ENCODE measurements at regions not wholly inside any gene's neighbourhood (a gene's known extent, or its start where the extent isn't known, plus 50 kb on each side); places are given as distances from the start of the nearest gene placed in this dataset.

DNA sequence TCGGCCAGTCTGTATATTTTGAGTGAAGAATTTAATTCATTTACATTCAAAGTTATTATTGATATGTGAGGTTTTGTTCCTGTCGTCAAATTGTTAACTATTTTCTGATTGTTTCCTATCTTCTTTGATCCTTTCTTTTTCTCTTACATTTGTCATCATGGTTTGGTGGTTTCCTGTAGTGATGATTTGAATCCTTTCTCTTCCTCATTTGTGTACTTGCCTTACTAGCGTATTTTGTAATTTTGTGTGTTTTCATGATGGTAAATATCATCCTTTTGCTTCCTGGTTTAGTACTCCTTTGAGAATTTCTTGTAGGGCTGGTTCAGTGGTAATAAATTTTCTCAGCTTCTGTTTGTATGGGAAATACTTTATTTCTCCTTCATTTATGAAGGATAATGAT, 151.7 kb upstream of the CEP162 start:
- intact Hi-C loops (cut with DNase I): no loop called here
- Histone ChIP-seq H3K36me3 (no peaks in the 10 kb centered on the region), H3K9me3 (no peaks in the 10 kb centered on the region), H3K4me3 (no peak overlapping the region), H3K4me1 (no peaks in the 10 kb centered on the region), H3K27me3 (no peaks in the 10 kb centered on the region), H3K9ac (ENCODE audit: low read depth in 2 of 2, low read length in 2 of 2) (no peak overlapping the region), H3K27ac (no peak overlapping the region)
- TF ChIP-seq, protein P1, sequence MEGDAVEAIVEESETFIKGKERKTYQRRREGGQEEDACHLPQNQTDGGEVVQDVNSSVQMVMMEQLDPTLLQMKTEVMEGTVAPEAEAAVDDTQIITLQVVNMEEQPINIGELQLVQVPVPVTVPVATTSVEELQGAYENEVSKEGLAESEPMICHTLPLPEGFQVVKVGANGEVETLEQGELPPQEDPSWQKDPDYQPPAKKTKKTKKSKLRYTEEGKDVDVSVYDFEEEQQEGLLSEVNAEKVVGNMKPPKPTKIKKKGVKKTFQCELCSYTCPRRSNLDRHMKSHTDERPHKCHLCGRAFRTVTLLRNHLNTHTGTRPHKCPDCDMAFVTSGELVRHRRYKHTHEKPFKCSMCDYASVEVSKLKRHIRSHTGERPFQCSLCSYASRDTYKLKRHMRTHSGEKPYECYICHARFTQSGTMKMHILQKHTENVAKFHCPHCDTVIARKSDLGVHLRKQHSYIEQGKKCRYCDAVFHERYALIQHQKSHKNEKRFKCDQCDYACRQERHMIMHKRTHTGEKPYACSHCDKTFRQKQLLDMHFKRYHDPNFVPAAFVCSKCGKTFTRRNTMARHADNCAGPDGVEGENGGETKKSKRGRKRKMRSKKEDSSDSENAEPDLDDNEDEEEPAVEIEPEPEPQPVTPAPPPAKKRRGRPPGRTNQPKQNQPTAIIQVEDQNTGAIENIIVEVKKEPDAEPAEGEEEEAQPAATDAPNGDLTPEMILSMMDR (IDR thresholded peaks at IDR 0.05): no peak
- no peak for DNase-seq

DNA sequence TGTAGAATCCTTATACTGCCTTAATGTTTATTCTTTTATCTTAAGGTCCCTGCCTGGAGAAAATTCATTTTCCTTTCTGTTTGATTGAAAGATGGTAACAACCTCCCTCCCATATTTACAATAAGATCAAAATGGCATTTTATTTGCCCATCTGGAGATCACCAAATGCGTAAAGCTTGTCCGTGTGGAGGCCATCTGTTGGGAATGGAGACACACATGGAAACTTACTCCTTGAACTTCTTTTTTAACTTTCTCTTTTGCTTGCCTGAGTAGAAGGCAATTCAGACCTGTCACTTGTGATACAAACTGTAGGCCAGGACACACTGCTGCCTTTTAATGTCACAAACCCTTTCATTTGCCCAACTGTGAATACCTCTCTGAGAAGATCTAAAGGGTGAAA, 144.8 kb upstream of the CEP162 start:
- DNase-seq: no peak
- no peaks in the 10 kb centered on the region for H3K9me3 ChIP-seq
- H3K27ac ChIP-seq: no peak overlapping the region
- no peaks in the 10 kb centered on the region for H3K4me1 ChIP-seq
- no peak overlapping the region for H3K4me3 ChIP-seq
- H3K36me3 ChIP-seq: no peaks in the 10 kb centered on the region
- intact Hi-C loops (cut with DNase I): no loop called here
- TF ChIP-seq, protein P1 (IDR thresholded peaks at IDR 0.05): no peak
- H3K9ac ChIP-seq (ENCODE audit: low read depth in 2 of 2, low read length in 2 of 2): no peak overlapping the region
- no peaks in the 10 kb centered on the region for H3K27me3 ChIP-seq

DNA sequence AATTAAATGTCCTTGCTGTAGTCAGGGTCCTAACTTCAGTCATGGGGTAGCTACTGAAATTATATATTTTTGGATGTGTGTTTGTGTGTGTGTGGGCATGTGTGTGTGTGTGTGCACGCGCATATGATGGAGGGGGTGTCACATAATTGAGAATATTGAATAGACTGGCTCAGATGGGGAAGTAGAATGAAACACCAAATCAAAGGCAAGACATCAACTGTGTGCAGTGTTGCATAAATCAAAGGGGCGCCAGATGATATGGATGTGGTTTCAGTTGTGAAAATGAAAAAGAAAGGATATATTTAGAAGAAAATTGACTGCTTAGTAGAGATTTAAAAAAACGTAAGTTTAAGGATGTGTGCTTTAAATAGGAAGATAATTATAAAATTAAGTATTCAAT, 144.2 kb upstream of the CEP162 start:
- Histone ChIP-seq H3K4me1 (no peaks in the 10 kb centered on the region), H3K4me3 (no peak overlapping the region), H3K27me3 (no peaks in the 10 kb centered on the region), H3K27ac (no peak overlapping the region), H3K36me3 (no peaks in the 10 kb centered on the region), H3K9ac (ENCODE audit: low read depth in 2 of 2, low read length in 2 of 2) (no peak overlapping the region), H3K9me3 (no peaks in the 10 kb centered on the region)
- TF ChIP-seq, protein P1 (IDR thresholded peaks at IDR 0.05): no peak
- DNase-seq: no peak
- intact Hi-C loops (cut with DNase I): no loop called here

DNA sequence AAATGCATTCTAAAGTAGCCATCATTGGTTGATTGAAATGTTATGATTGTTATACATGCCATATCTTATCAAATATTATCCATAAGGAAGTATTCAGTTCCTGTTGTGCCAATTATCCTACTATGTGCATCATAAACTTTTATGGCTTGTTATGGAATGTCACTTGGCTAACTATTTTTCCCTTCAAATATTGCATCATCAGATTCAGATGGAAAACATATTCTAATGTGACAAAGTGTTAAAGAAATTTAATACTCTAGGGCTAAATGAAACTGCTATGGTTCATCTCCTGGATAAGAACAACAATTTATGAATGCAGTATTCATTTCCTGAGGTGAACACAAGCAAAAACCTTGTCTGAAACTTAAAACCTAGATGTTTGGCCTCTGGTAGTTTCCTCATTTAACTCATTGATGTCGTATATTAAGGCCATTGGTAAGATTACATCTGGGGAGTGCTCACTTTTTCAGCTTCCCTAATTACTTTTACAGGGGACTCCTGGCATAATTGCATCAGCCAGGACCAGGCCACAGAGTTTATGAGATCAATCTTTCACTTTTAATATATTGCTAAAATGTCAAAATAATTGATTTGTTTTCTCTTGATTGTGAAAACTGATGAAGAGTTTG, 134.9 kb upstream of the CEP162 start:
- Histone ChIP-seq H3K4me1 (no peaks in the 10 kb centered on the region), H3K27me3 (no peaks in the 10 kb centered on the region), H3K9me3 (no peaks in the 10 kb centered on the region), H3K36me3 (no peaks in the 10 kb centered on the region), H3K9ac (ENCODE audit: low read depth in 2 of 2, low read length in 2 of 2) (no peak overlapping the region), H3K4me3 (no peak overlapping the region), H3K27ac (no peak overlapping the region)
- TF ChIP-seq, protein P1 (IDR thresholded peaks at IDR 0.05): no peak
- intact Hi-C loops (cut with DNase I): no loop called here
- DNase-seq: no peak

DNA sequence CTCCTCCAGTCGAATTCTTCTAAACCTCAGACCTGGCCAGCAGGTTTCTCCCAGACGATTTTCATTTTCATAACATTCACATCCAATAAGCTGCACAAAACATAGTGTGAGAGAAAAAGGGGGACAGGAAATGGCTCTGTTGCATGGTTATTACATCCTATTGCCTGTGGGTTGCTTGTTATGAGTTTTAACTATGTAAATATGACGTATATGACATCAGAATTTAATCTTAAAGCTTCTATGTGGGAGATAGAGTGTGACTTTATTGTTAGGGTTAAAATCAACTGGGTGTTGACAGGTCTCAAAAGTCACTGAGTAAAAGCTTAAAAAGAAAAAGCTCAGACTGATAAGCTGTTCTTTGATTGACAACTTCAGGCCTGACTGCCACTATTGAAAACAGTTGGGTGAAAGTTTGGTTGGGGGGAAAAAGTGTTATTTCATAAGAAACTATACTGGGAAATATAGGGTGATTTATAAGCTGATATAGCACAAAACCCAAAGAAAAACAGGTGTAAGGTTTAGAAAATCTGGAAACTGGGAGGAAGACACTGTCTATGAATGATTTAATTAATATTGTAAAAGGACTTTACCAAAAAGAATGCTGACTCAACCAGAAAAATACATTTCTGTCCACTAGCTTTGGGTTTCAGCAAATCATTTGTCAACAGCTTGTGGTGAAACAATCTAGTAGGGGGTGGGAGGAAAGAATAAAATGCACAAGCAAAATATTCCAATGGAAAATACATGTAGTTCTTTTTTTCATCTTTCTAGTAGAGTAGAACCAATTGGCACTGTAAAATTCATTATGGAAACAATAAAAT, 134.1 kb upstream of the CEP162 start:
- Histone ChIP-seq H3K36me3 (no peaks in the 10 kb centered on the region), H3K4me1 (no peaks in the 10 kb centered on the region), H3K9me3 (no peaks in the 10 kb centered on the region), H3K4me3 (no peak overlapping the region), H3K9ac (ENCODE audit: low read depth in 2 of 2, low read length in 2 of 2) (no peak overlapping the region), H3K27me3 (no peaks in the 10 kb centered on the region), H3K27ac (no peak overlapping the region)
- TF ChIP-seq, protein P1 (IDR thresholded peaks at IDR 0.05): no peak
- intact Hi-C loops (cut with DNase I): no loop called here
- no peak for DNase-seq
